Hematopoietic multipotent progenitor cell treated with erythropoietin and hydrocortisone succinate and interleukin-3 and kit ligand, for 6 days (in vitro differentiated cells): ENCODE measurements at regions not wholly inside any gene's neighbourhood (a gene's known extent, or its start where the extent isn't known, plus 50 kb on each side); places are given as distances from the start of the nearest gene placed in this dataset.

Source experiments
- DNase-seq: peaks from one replicate; pipeline ENCODE4 v3.0.0-alpha.2; 2015

GRCh38 chrY:17233435-17234109 lies 646.4 kb downstream of the CDY2B start:
- no peak for DNase-seq

DNA sequence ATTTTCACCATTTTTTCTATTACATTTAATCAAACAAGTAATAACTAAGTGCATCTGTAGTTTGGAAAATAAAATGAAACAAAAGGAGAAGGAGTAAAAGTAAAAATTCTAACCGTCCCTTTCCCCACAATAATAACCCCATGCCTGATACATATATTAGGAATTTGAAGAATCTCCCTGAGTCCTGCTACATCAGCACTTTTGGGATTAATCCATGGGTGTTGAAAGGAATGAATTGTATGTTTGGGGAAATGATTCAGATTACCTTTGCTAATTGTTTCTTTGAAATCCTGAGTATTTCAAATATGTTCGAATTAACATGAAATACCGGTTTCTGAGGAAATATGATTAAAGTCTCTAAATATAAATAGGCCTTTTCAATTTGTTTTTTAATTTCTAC lies 648.0 kb downstream of the CDY2B start:
- DNase-seq: no peak

- DNase-seq: no peak
These were observed 656.5 kb downstream of the CDY2B start for GRCh38 chrY:17223502-17223901.

DNA sequence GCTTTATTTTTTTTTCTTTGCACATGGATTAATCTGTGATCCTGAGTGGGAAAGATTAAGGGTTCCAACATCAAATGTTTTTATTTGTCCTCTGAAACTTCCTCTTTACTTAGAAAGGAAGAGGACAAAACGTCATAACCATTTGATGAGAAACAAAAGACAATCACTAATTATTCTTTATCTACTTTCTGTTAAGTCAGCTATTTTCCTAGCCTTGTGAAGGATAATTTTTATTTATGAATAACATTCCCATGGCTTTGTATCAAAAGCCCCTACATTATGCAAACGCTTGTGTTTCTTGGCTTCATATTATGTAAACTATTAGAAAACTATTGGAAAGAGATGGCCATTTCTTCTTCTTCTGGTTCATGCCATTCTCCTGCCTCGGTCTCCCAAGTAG lies 677.6 kb downstream of the CDY2B start:
- DNase-seq: no peak

DNA sequence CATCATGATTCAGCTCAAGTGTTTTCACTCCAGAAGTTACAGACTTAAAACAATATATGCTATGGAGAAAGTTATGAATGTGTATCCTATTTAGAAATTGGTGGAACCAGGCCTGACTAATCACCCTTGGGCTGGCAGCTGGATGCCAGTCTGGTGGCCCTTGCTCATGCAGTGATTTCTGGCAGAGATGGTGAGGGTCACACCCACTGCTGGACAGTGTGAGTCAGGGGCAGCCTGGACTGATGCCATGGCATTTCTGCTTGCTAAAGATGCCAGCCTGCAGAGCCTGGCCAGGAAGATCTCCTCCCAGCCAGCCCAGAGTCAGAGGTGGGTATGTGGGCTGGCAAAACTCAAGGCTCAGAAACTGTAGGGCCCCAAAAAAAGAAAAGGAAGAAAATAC lies 695.7 kb downstream of the CDY2B start:
- DNase-seq: no peak

DNA sequence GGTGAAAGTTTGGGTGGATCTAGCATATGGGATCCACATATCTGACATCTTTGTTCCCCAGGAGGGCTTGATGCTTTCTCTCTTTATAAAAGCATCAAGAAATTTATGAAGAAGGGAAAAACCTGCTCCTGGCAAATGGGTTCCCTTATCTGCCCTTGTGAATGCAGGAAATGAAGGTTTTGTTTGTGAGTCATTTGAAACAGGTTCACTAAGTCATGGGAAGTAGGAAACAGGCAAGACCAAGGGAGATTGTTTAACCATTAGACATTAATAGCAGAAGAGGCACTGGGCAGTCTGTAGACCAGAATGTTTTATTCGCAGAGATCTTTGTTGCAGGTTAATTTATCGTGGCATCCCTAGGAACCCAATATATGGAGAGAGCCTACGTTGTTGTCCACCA lies 713.1 kb downstream of the CDY2B start:
- DNase-seq: no peak

GRCh38 chrY:17122166-17122565 lies 757.9 kb downstream of the CDY2B start:
- no peak for DNase-seq

- DNase-seq: peak; percentile 7
These were observed 794.7 kb downstream of the CDY2B start for GRCh38 chrY:17085303-17085702.

DNA sequence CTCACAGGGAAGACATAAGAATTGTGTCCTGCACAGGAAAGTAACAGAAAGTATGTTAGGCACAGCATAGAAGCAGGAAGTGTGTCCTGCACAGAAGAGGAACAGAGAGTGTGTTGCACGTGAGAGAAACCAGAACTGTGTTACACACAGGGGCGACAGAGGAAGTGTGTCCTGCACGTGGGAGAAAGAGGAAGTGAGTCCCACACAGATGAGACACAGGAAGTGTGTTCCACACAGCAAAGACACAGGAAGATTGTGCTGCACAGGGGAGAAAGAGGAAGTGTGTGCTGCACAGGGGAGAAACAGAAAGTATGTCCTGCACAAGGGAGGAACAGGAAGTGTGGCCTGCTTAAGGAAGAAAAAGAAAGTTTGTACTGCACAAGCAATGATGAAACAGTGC lies 800.1 kb downstream of the CDY2B start:
- DNase-seq: no peak

- no peak for DNase-seq
These were observed 812.7 kb downstream of the CDY2B start for GRCh38 chrY:17067307-17067706.

- no peak for DNase-seq
These were observed 827.0 kb downstream of the CDY2B start for GRCh38 chrY:17053041-17053440.

DNA sequence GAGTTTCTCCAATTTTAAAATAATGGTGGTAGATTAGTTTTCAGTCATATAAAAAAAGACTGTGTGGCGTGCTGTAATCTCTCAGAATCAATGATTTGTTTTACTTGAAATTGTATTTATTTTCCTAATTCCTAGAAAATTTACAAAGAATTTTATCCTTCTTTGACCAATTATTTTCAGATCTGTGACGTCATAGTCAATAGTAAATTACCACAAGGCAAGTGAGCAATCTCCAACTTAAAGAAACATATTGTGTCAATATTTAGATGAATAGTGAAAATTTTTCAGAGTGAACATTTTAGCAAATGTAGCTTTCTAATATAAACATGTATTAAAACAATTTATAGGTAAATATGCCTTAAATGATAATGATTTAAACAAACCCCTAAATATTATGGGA lies 829.6 kb downstream of the CDY2B start:
- DNase-seq: no peak

DNA sequence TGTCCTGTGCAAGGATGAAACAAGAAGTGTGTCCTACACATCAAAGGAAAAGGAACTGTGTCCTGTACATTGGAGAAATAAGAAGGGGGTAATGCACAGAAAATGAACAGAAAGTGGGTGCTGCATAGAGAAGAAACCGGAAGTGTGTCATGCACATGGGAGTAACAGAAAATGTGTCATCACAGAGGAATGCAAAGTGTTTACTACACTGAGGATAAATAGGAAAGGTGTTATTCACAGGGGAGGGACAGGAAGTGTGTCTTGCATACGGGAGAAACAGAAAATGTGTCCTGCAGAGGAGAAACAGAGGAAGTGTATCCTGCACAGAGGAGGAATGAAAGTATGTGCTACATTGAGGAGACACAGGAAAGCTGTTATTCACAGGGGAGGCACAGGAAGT lies 834.9 kb downstream of the CDY2B start:
- no peak for DNase-seq

- DNase-seq: peak; percentile 2
These were observed 835.3 kb downstream of the CDY2B start for GRCh38 chrY:17044723-17045122.

DNA sequence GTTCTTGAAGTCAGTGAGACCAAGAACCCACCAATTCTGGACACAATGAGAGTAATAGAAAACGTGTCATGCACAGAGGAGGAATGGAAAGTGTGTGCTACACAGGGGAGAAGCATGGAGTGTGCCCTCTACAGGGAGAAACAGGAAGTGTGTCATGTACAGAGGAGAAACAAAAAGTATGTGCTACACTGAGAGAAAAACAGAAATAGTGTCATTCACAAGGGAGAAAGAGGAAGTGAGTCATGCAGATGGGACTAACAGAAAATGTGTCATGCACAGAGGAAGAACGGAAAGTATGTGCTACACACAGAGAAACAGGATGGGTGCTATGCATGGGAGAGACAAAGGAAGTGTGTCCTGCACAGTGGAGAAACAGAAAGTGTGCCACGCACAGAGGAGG lies 835.7 kb downstream of the CDY2B start:
- DNase-seq: no peak

DNA sequence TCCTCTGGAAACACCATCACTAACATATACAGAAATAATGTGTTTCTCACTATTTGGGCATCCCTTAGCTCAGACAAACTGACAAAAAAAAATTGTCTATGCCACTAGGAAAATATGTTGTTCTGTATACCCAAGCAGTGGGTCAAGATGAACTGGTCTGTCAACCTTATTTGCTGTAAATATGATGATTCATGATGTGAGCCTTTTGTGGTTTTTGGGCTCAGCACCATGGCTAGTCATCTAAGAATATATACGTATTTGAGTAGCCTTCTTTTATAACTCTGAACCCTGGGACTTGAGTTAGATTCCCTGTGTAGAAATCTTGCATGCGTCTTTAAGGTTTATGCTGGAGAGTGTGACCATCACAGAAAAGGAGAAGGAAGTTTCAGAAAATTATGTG lies 841.6 kb downstream of the CDY2B start:
- no peak for DNase-seq

- no peak for DNase-seq
These were observed 861.9 kb downstream of the CDY2B start for GRCh38 chrY:17018126-17018525.

DNA sequence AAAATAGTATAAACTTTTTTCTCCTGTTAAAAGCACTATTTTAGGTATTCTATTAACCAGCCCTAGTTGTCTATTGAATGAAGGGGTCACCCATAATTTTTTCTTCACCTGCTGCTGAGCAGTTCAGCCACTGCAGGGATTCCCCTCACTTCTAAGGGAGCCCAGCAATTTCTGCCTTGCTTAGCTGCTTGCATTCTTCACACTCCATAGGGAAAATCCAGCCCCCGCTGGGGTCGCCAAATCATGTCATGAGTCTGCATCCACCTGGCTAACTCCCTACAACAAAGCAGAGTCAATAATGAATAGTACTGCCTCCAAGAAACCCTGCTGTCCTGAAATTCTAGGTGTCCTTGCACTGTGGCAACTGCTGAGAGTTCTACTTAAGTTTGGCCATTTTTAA lies 886.5 kb downstream of the CDY2B start:
- no peak for DNase-seq

DNA sequence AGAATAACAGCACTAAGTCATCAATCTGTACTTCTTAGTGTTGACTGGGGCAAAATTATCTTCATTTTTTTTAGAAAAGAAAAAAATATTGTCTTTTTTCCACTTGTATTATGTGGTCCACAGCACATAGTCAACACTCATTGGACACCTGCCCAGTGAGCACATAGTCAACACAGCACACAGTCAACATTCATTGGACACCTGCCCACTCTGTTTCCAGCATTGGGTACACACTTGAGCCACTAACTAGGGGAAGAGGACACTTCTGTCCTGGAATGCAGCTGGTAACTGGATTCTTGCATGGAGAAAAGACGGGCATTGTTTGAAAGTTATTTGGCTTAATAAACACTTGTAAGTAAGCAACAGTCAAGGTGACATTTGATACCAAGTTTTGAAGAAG lies 898.2 kb downstream of the CDY2B start:
- DNase-seq: no peak

- no peak for DNase-seq
These were observed 920.9 kb downstream of the CDY2B start for GRCh38 chrY:16959071-16959470.

DNA sequence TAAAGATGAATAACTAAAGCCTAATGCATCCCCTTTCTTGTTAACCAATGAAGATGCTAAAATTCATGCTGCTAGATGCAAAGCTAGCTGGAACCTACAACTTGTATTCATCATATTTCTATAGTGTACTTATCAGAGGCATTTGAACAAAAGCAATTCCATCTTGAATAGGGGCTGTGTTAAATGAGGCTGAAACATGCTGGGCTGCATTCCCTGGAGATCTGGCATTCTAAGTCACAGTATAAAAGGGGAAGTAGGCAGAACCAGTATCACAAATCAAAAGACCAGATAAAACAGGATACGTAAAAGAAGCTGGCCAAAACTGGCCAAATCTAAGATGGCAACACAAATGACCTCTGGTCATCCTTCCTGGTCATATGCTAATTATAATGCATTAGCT lies 932.8 kb downstream of the CDY2B start:
- DNase-seq: no peak
